ENCODE measurements at regions not wholly inside any gene's neighbourhood (a gene's known extent, or its start where the extent isn't known, plus 50 kb on each side); places are given as distances from the start of the nearest gene placed in this dataset.
A peak's percentile ranks its signal among the peaks of the same experiment; 100 is the strongest.

GRCh38 chr11:92330114-92330513 is 105.5 kb downstream of the FAT3 start:
- Histone ChIP-seq H4K20me1 (ENCODE audit: low read depth, low read length) (no peaks in the 10 kb centered on the region), H3K27me3 (ENCODE audit: low read length) (no peaks in the 10 kb centered on the region), H3K79me2 (ENCODE audit: insufficient read depth, low read length) (no peaks in the 10 kb centered on the region), H2AFZ (ENCODE audit: low read depth, low read length, severe bottlenecking) (no peak overlapping the region), H3K4me3 (ENCODE audit: insufficient read depth, low read length, poor library complexity, severe bottlenecking) (no peak overlapping the region), H3K36me3 (ENCODE audit: low read length) (no peaks in the 10 kb centered on the region), H3F3A (ENCODE audit: insufficient read depth) (no peaks in the 10 kb centered on the region), H3K4me2 (ENCODE audit: low read depth, low read length, poor library complexity, severe bottlenecking) (no peak overlapping the region), H3K9me2 (replicated peaks; ENCODE audit: insufficient read depth, low read length) (no peaks in the 10 kb centered on the region), H3K9me3 (ENCODE audit: insufficient read depth, low read length) (no peaks in the 10 kb centered on the region), H3K27ac (ENCODE audit: low read depth, low read length) (no peak overlapping the region), H3K9ac (ENCODE audit: low read length) (no peak overlapping the region)
- TF ChIP-seq, protein P1, sequence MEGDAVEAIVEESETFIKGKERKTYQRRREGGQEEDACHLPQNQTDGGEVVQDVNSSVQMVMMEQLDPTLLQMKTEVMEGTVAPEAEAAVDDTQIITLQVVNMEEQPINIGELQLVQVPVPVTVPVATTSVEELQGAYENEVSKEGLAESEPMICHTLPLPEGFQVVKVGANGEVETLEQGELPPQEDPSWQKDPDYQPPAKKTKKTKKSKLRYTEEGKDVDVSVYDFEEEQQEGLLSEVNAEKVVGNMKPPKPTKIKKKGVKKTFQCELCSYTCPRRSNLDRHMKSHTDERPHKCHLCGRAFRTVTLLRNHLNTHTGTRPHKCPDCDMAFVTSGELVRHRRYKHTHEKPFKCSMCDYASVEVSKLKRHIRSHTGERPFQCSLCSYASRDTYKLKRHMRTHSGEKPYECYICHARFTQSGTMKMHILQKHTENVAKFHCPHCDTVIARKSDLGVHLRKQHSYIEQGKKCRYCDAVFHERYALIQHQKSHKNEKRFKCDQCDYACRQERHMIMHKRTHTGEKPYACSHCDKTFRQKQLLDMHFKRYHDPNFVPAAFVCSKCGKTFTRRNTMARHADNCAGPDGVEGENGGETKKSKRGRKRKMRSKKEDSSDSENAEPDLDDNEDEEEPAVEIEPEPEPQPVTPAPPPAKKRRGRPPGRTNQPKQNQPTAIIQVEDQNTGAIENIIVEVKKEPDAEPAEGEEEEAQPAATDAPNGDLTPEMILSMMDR (IDR thresholded peaks at IDR 0.05; ENCODE audit: insufficient read depth, low read length, poor library complexity, severe bottlenecking), result no peak
- no peak for TF ChIP-seq EZH2phosphoT487 (conservative IDR thresholded peaks at IDR 0.05; ENCODE audit: low read length)

DNA sequence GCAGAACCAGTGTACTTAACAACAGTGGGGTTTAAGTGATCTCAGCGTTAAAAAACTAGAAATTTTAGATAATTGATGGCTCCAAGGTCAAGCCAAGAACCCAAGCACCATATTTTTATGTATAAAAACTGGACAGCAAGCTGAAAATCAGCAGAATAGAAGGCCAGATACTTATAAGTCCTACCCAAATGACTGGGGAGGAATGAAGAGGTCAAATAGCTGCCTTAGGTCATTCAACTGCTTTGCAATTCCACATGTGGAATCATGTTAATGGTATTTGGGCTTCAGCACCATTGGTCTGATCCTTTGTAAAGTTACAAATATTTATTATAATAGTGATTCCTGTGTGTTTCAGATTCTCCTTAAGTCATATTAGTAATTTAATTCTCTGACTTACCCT is 108.4 kb downstream of the FAT3 start:
- Histone ChIP-seq H3F3A (ENCODE audit: insufficient read depth) (no peaks in the 10 kb centered on the region), H3K27ac (ENCODE audit: low read depth, low read length) (no peak overlapping the region), H3K27me3 (ENCODE audit: low read length) (no peaks in the 10 kb centered on the region), H3K4me3 (ENCODE audit: insufficient read depth, low read length, poor library complexity, severe bottlenecking) (no peak overlapping the region), H3K9me3 (ENCODE audit: insufficient read depth, low read length) (no peaks in the 10 kb centered on the region), H3K9me2 (replicated peaks; ENCODE audit: insufficient read depth, low read length) (no peaks in the 10 kb centered on the region), H3K79me2 (ENCODE audit: insufficient read depth, low read length) (no peaks in the 10 kb centered on the region), H4K20me1 (ENCODE audit: low read depth, low read length) (no peaks in the 10 kb centered on the region), H3K9ac (ENCODE audit: low read length) (no peak overlapping the region), H3K36me3 (ENCODE audit: low read length) (no peaks in the 10 kb centered on the region), H3K4me2 (ENCODE audit: low read depth, low read length, poor library complexity, severe bottlenecking) (no peak overlapping the region), H2AFZ (ENCODE audit: low read depth, low read length, severe bottlenecking) (no peak overlapping the region)
- no peak for TF ChIP-seq EZH2phosphoT487 (conservative IDR thresholded peaks at IDR 0.05; ENCODE audit: low read length)
- TF ChIP-seq, protein P1 (IDR thresholded peaks at IDR 0.05; ENCODE audit: insufficient read depth, low read length, poor library complexity, severe bottlenecking), result no peak

DNA sequence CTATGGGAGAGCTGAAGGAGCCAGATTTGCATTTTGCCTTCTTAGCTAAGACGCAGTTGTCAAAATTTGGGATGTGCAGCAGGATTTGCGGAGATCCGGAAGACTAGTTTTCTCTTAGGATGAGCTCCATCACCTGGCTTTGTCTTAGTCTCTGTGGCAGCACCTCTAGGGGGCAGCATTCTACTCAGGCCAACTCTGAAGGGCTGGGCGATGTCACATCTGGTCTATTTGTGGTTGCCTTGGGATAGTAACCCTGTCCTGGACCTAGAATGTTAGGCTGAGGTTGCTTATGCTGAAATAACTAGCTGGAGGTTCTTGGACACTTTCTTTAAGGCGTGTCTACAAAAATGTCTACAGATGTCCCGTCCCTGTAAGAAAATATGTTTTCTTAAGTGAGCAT is 116.2 kb downstream of the FAT3 start:
- Histone ChIP-seq H3K79me2 (ENCODE audit: insufficient read depth, low read length) (no peaks in the 10 kb centered on the region), H2AFZ (ENCODE audit: low read depth, low read length, severe bottlenecking) (no peak overlapping the region)
- no peak for TF ChIP-seq EZH2phosphoT487 (conservative IDR thresholded peaks at IDR 0.05; ENCODE audit: low read length)
- TF ChIP-seq, protein P1 (IDR thresholded peaks at IDR 0.05; ENCODE audit: insufficient read depth, low read length, poor library complexity, severe bottlenecking), result peak; percentile 14

More for the DNA sequence above, 116.2 kb downstream of the FAT3 start:
- Histone ChIP-seq H3K4me3 (ENCODE audit: insufficient read depth, low read length, poor library complexity, severe bottlenecking) (no peak overlapping the region), H3K4me2 (ENCODE audit: low read depth, low read length, poor library complexity, severe bottlenecking) (no peak overlapping the region), H3K27ac (ENCODE audit: low read depth, low read length) (no peak overlapping the region), H3K9me3 (ENCODE audit: insufficient read depth, low read length) (no peaks in the 10 kb centered on the region), H3K36me3 (ENCODE audit: low read length) (no peaks in the 10 kb centered on the region), H3K27me3 (ENCODE audit: low read length) (no peaks in the 10 kb centered on the region), H3F3A (ENCODE audit: insufficient read depth) (no peaks in the 10 kb centered on the region), H4K20me1 (ENCODE audit: low read depth, low read length) (no peaks in the 10 kb centered on the region), H3K9me2 (replicated peaks; ENCODE audit: insufficient read depth, low read length) (no peaks in the 10 kb centered on the region), H3K9ac (ENCODE audit: low read length) (no peak overlapping the region)

Measured in SU-DHL-6 (cell line).